ENCODE measurements at regions not wholly inside any gene's neighbourhood (a gene's known extent, or its start where the extent isn't known, plus 50 kb on each side); places are given as distances from the start of the nearest gene placed in this dataset.

GRCh38 chr13:38606699-38607535 is 80.0 kb upstream of the FREM2 start:
- no peak for FAIRE-seq

GRCh38 chr13:38617936-38618335 is 68.9 kb upstream of the FREM2 start:
- DNase-seq (ENCODE audit: insufficient read length, low spot score) (no peak), FAIRE-seq (no peak)
- no peak for TF ChIP-seq POLR2A (IDR thresholded peaks at IDR 0.05; ENCODE audit: low read depth, low read length)

More at GRCh38 chr13:38606699-38607535, 80.0 kb upstream of the FREM2 start:
- no peak for DNase-seq (ENCODE audit: insufficient read length, low spot score)
- no peak for TF ChIP-seq POLR2A (IDR thresholded peaks at IDR 0.05; ENCODE audit: low read depth, low read length)

GRCh38 chr13:38618336-38618735 is 68.5 kb upstream of the FREM2 start:
- FAIRE-seq (no peak), DNase-seq (ENCODE audit: insufficient read length, low spot score) (no peak)
- TF ChIP-seq POLR2A (IDR thresholded peaks at IDR 0.05; ENCODE audit: low read depth, low read length) = no peak

- DNase-seq (ENCODE audit: insufficient read length, low spot score) (no peak), FAIRE-seq (no peak)
- no peak for TF ChIP-seq POLR2A (IDR thresholded peaks at IDR 0.05; ENCODE audit: low read depth, low read length)
Measured at GRCh38 chr13:38618881-38619280, 68.0 kb upstream of the FREM2 start.

- no peak for TF ChIP-seq POLR2A (IDR thresholded peaks at IDR 0.05; ENCODE audit: low read depth, low read length)
- DNase-seq (ENCODE audit: insufficient read length, low spot score) (no peak), FAIRE-seq (no peak)
Measured at GRCh38 chr13:38620876-38621275, 66.0 kb upstream of the FREM2 start.

GRCh38 chr13:38624822-38625221 is 62.1 kb upstream of the FREM2 start:
- TF ChIP-seq POLR2A (IDR thresholded peaks at IDR 0.05; ENCODE audit: low read depth, low read length) = no peak
- FAIRE-seq (no peak), DNase-seq (ENCODE audit: insufficient read length, low spot score) (no peak)

- no peak for FAIRE-seq
Measured at GRCh38 chr13:38628554-38628953, 58.3 kb upstream of the FREM2 start.

GRCh38 chr13:38630780-38631179 is 56.1 kb upstream of the FREM2 start:
- no peak for DNase-seq (ENCODE audit: insufficient read length, low spot score)
- no peak for TF ChIP-seq POLR2A (IDR thresholded peaks at IDR 0.05; ENCODE audit: low read depth, low read length)
- FAIRE-seq = no peak

More at GRCh38 chr13:38628554-38628953, 58.3 kb upstream of the FREM2 start:
- no peak for TF ChIP-seq POLR2A (IDR thresholded peaks at IDR 0.05; ENCODE audit: low read depth, low read length)
- no peak for DNase-seq (ENCODE audit: insufficient read length, low spot score)

GRCh38 chr13:38635030-38635429 is 51.8 kb upstream of the FREM2 start:
- no peak for DNase-seq (ENCODE audit: insufficient read length, low spot score)
- no peak for FAIRE-seq
- no peak for TF ChIP-seq POLR2A (IDR thresholded peaks at IDR 0.05; ENCODE audit: low read depth, low read length)

- no peak for FAIRE-seq
- no peak for TF ChIP-seq POLR2A (IDR thresholded peaks at IDR 0.05; ENCODE audit: low read depth, low read length)
- no peak for DNase-seq (ENCODE audit: insufficient read length, low spot score)
Measured at GRCh38 chr13:38636073-38636472, 50.8 kb upstream of the FREM2 start.

GRCh38 chr13:38636761-38637160 is 50.1 kb upstream of the FREM2 start:
- FAIRE-seq = no peak
- no peak for TF ChIP-seq POLR2A (IDR thresholded peaks at IDR 0.05; ENCODE audit: low read depth, low read length)
- no peak for DNase-seq (ENCODE audit: insufficient read length, low spot score)

All from H54 (cell line).